ENCODE measurements at regions not wholly inside any gene's neighbourhood (a gene's known extent, or its start where the extent isn't known, plus 50 kb on each side); places are given as distances from the start of the nearest gene placed in this dataset.

GRCh38 chr3:43908456-43908855 lies 217.7 kb downstream of the ABHD5 start:
- no peak for TF ChIP-seq SPI1 (IDR thresholded peaks at IDR 0.05; ENCODE audit: borderline replicate concordance, low read depth)
- no peak for TF ChIP-seq GABPA (IDR thresholded peaks at IDR 0.05; ENCODE audit: low read depth)
- no peak for TF ChIP-seq REST (IDR thresholded peaks at IDR 0.05; ENCODE audit: insufficient replicate concordance, low read depth)
- no peak for TF ChIP-seq POLR2AphosphoS5 (IDR thresholded peaks at IDR 0.05; ENCODE audit: low read depth)
- no peak for TF ChIP-seq CTCF (IDR thresholded peaks at IDR 0.05; ENCODE audit: insufficient read depth, low read length)
- H3K27ac ChIP-seq (replicated peaks): no peak overlapping the region
- H3K4me3 ChIP-seq (replicated peaks; ENCODE audit: insufficient read depth, low read length): no peak overlapping the region
- H3K27me3 ChIP-seq (ENCODE audit: insufficient read depth, poor library complexity, severe bottlenecking): no peaks in the 10 kb centered on the region
- DNase-seq (ENCODE audit: low read depth in 1 of 2, low spot score in 1 of 2): no peak

GRCh38 chr3:43909149-43909548 lies 218.4 kb downstream of the ABHD5 start:
- TF ChIP-seq SPI1 (IDR thresholded peaks at IDR 0.05; ENCODE audit: borderline replicate concordance, low read depth) (no peak), GABPA (IDR thresholded peaks at IDR 0.05; ENCODE audit: low read depth) (no peak), REST (IDR thresholded peaks at IDR 0.05; ENCODE audit: insufficient replicate concordance, low read depth) (no peak), CTCF (IDR thresholded peaks at IDR 0.05; ENCODE audit: insufficient read depth, low read length) (no peak), POLR2AphosphoS5 (IDR thresholded peaks at IDR 0.05; ENCODE audit: low read depth) (no peak)
- no peak overlapping the region for H3K27ac ChIP-seq (replicated peaks)

GRCh38 chr3:43910750-43911149 lies 220.0 kb downstream of the ABHD5 start:
- DNase-seq (ENCODE audit: low read depth in 1 of 2, low spot score in 1 of 2): peak in 1 of 2 experiments; percentile 9
- TF ChIP-seq SPI1 (IDR thresholded peaks at IDR 0.05; ENCODE audit: borderline replicate concordance, low read depth) (peak; percentile 93), GABPA (IDR thresholded peaks at IDR 0.05; ENCODE audit: low read depth) (no peak)
- Histone ChIP-seq H3K4me3 (replicated peaks; ENCODE audit: insufficient read depth, low read length) (no peak overlapping the region), H3K27me3 (ENCODE audit: insufficient read depth, poor library complexity, severe bottlenecking) (no peaks in the 10 kb centered on the region), H3K27ac (replicated peaks) (no peak overlapping the region)

More at GRCh38 chr3:43909149-43909548, 218.4 kb downstream of the ABHD5 start:
- H3K27me3 ChIP-seq (ENCODE audit: insufficient read depth, poor library complexity, severe bottlenecking): no peaks in the 10 kb centered on the region
- DNase-seq (ENCODE audit: low read depth in 1 of 2, low spot score in 1 of 2): no peak
- no peak overlapping the region for H3K4me3 ChIP-seq (replicated peaks; ENCODE audit: insufficient read depth, low read length)

- no peak overlapping the region for H3K4me3 ChIP-seq (replicated peaks; ENCODE audit: insufficient read depth, low read length)
- no peak for DNase-seq (ENCODE audit: low read depth in 1 of 2, low spot score in 1 of 2)
- H3K27me3 ChIP-seq (ENCODE audit: insufficient read depth, poor library complexity, severe bottlenecking): no peaks in the 10 kb centered on the region
- H3K27ac ChIP-seq (replicated peaks): no peak overlapping the region
- TF ChIP-seq REST (IDR thresholded peaks at IDR 0.05; ENCODE audit: insufficient replicate concordance, low read depth): no peak
- TF ChIP-seq CTCF (IDR thresholded peaks at IDR 0.05; ENCODE audit: insufficient read depth, low read length): no peak
- TF ChIP-seq POLR2AphosphoS5 (IDR thresholded peaks at IDR 0.05; ENCODE audit: low read depth): no peak
- no peak for TF ChIP-seq SPI1 (IDR thresholded peaks at IDR 0.05; ENCODE audit: borderline replicate concordance, low read depth)
- no peak for TF ChIP-seq GABPA (IDR thresholded peaks at IDR 0.05; ENCODE audit: low read depth)
These were observed 222.6 kb downstream of the ABHD5 start for GRCh38 chr3:43913036-43913948.

All from HL-60 (cell line).